PC-9 (cell line): ENCODE measurements at regions not wholly inside any gene's neighbourhood (a gene's known extent, or its start where the extent isn't known, plus 50 kb on each side); places are given as distances from the start of the nearest gene placed in this dataset.

ENCODE experiments used
- CTCF ChIP-seq: fragments of 200-600 bp; sonication (generic); conservative IDR thresholded peaks from 2 replicates; pipeline ENCODE4 v1.6.1; 2017; ENCODE audit warnings: mixed run types, antibody characterized with exemption, mild to moderate bottlenecking, moderate library complexity
- EZH2 ChIP-seq: fragments of 200-600 bp; sonication (generic); IDR thresholded peaks from 2 replicates; pipeline ENCODE4 v1.8.0; 2017; ENCODE audit warnings: antibody characterized with exemption, low read depth

- TF ChIP-seq CTCF, result no peak
- TF ChIP-seq EZH2, result no peak
These were observed 959.5 kb upstream of the PIK3C3 start for GRCh38 chr18:40995529-40995928.
